HepG2 (cell line): ENCODE measurements at regions not wholly inside any gene's neighbourhood (a gene's known extent, or its start where the extent isn't known, plus 50 kb on each side); places are given as distances from the start of the nearest gene placed in this dataset.

Experiments used
- ATAC-seq: fragments of 200-7000 bp; cut with Tn5 transposase; 3 replicates; pipeline ENCODE4 v1.9.1; 2020; ENCODE audit warnings: mild to moderate bottlenecking, moderate library complexity
- BruUV-seq: library from RNA; stranded (reverse); fragments of 400-500 nt; replicated peaks from 2 replicates; lab custom pipeline; 2021; lab: Mats Ljungman, UMichigan
- CTCF ChIA-PET: fragments of 300-600 bp; formaldehyde crosslinking; extraction: SDS; loops from one replicate; lab custom pipeline; 2021; ENCODE audit warnings: low total read pairs, inconsistent platforms, low intra/inter-chr PET ratio; lab: Yijun Ruan, JAX
- POLR2A ChIA-PET: fragments of 350-600 bp; sonication (Branson Sonifier 250); formaldehyde crosslinking; loops from one replicate; lab custom pipeline; 2020; ENCODE audit warnings: antibody characterized with exemption, inconsistent platforms; lab: Yijun Ruan, JAX
- DNase-seq: peaks from one replicate; pipeline ENCODE4 v3.0.0-alpha.2; 2015; ENCODE audit warnings: low spot score
- FAIRE-seq: peaks from 3 replicates; lab custom pipeline; 2011; peaks lifted over from hg19 to GRCh38; lab: Jason Lieb, UNC
- H2AFZ ChIP-seq: one replicate; pipeline ENCODE4 v1.6.1; 2011; ENCODE audit warnings: low read length, inconsistent platforms
- H3K27ac ChIP-seq: fragments of 300-600 bp; 3 replicates; pipeline ENCODE4 v1.8.0; 2011; ENCODE audit warnings: mixed run types, mild to moderate bottlenecking, mixed read lengths, low read length, inconsistent platforms; ENCODE audit not compliant: insufficient read depth; ENCODE audit errors: extremely low read length
- H3K27me3 ChIP-seq, 2 experiments: fragments of 200-600 bp in 1 of 2; 2 replicates in 1 of 2; 3 replicates in 1 of 2; pipeline versions ENCODE4 v1.6.0 to v1.8.0; 2011; ENCODE audit warnings: low read length in 2 of 2, mild to moderate bottlenecking in 2 of 2, moderate library complexity in 2 of 2, inconsistent platforms in 1 of 2; ENCODE audit not compliant: insufficient read depth in 2 of 2, control insufficient read depth in 1 of 2
- H3K36me3 ChIP-seq, 2 experiments: fragments of 200-600 bp in 1 of 2; replicated peaks in 1 of 2; 2 replicates in 1 of 2; 3 replicates in 1 of 2; pipeline versions ENCODE4 v1.5.1 to v1.8.0; 2011; ENCODE audit warnings: low read length in 2 of 2, inconsistent platforms in 1 of 2; ENCODE audit not compliant: insufficient read depth in 2 of 2, control insufficient read depth in 1 of 2
- H3K4me1 ChIP-seq: 2 replicates; pipeline ENCODE4 v1.5.1; 2012; ENCODE audit warnings: low read length, inconsistent platforms; ENCODE audit not compliant: insufficient read depth
- H3K4me2 ChIP-seq: 2 replicates; pipeline ENCODE4 v1.6.0; 2011; ENCODE audit warnings: low read depth, low read length, inconsistent platforms
- H3K4me3 ChIP-seq, 3 experiments: fragments of 200-600 bp in 1 of 3; sonication (generic), shearing (Covaris generic) in 1 of 3; replicated peaks in 1 of 3; 2 replicates each; pipeline ENCODE4 v1.5.1; 2011 to 2016; ENCODE audit warnings: low read length in 3 of 3, inconsistent platforms in 2 of 3, low read depth in 2 of 3, mild to moderate bottlenecking in 2 of 3, control low read depth in 1 of 3, mixed read lengths in 1 of 3; ENCODE audit not compliant: insufficient read depth in 1 of 3
- H3K79me2 ChIP-seq: one replicate; pipeline ENCODE4 v1.6.1; 2011; ENCODE audit warnings: low read length, inconsistent platforms; ENCODE audit not compliant: insufficient read depth
- H3K9ac ChIP-seq: 2 replicates; pipeline ENCODE4 v1.6.0; 2011; ENCODE audit warnings: mild to moderate bottlenecking, low read depth, low read length, inconsistent platforms; ENCODE audit not compliant: insufficient read depth
- H3K9me3 ChIP-seq: 2 replicates; pipeline ENCODE4 v1.5.1; 2012; ENCODE audit warnings: mild to moderate bottlenecking, low read length
- H4K20me1 ChIP-seq: 2 replicates; pipeline ENCODE4 v1.6.0; 2011; ENCODE audit warnings: inconsistent platforms, mild to moderate bottlenecking, low read length, moderate library complexity; ENCODE audit not compliant: insufficient read depth
- ASH2L ChIP-seq: fragments of 300-600, 200-600 bp; sonication (generic); IDR thresholded peaks from 2 replicates; pipeline ENCODE4 v1.7.0; 2017; ENCODE audit warnings: low read depth, mild to moderate bottlenecking, moderate library complexity, mixed read lengths, low read length; ENCODE audit not compliant: insufficient read length
- HNF4G ChIP-seq, 2 experiments: sonication (generic) in 1 of 2; formaldehyde crosslinking in 1 of 2; IDR thresholded peaks; 2 replicates each; pipeline versions ENCODE4 v1.4.0 to v1.6.1; 2011 to 2020; ENCODE audit warnings: borderline replicate concordance in 2 of 2, low read depth in 2 of 2, mild to moderate bottlenecking in 2 of 2, low read length in 1 of 2, missing genetic modification reagents in 1 of 2, moderate library complexity in 1 of 2
- NKX3-1 ChIP-seq: sonication (generic); formaldehyde crosslinking; IDR thresholded peaks from 2 replicates; pipeline ENCODE4 v1.5.0; 2020; ENCODE audit warnings: missing genetic modification reagents
- ZBTB49 ChIP-seq: sonication (generic); formaldehyde crosslinking; IDR thresholded peaks from 2 replicates; pipeline ENCODE4 v1.4.0; 2020; ENCODE audit warnings: missing genetic modification reagents, borderline replicate concordance
- ZNF335 ChIP-seq: sonication (generic); formaldehyde crosslinking; IDR thresholded peaks from 2 replicates; pipeline ENCODE4 v1.4.0; 2020; ENCODE audit warnings: missing genetic modification reagents
- ZNF616 ChIP-seq: sonication (generic); formaldehyde crosslinking; IDR thresholded peaks from 2 replicates; pipeline ENCODE4 v1.5.0; 2020; ENCODE audit warnings: low read depth, mild to moderate bottlenecking, missing genetic modification reagents
- ZNF7 ChIP-seq: IDR thresholded peaks from 2 replicates; pipeline ENCODE4 v1.6.1; 2016; ENCODE audit warnings: missing biosample characterization, missing genetic modification reagents
- ZNF782 ChIP-seq: sonication (generic); formaldehyde crosslinking; IDR thresholded peaks from 2 replicates; pipeline ENCODE4 v1.4.0; 2020; ENCODE audit warnings: missing genetic modification reagents, mild to moderate bottlenecking, borderline replicate concordance
- ZNF850 ChIP-seq: sonication (generic); formaldehyde crosslinking; conservative IDR thresholded peaks from 2 replicates; pipeline ENCODE4 v1.9.0; 2021; ENCODE audit warnings: mild to moderate bottlenecking, missing genetic modification reagents
- WGBS: methylation state at CpG from one replicate; pipeline ENCODE4 v1.1.6; 2017; ENCODE audit warnings: low lambda C conversion rate; 5-methylcytosine and 5-hydroxymethylcytosine counted together
- in situ Hi-C: cut with HindIII; loops from 2 replicates; pipeline ENCODE4 v1.10.0; 2017; ENCODE audit warnings: low pct_unique_long_range_greater_than_20kb; ENCODE audit not compliant: extremely low pct_ligation_motif_present
- intact Hi-C: fragments of 100-400 bp; cut with micrococcal nuclease; formaldehyde crosslinking; loops from one replicate; pipeline ENCODE4 v1.10.0; 2022; ENCODE audit not compliant: unreplicated experiment
- TF ChIP-seq, protein P1 (sequence below): sonication (generic); formaldehyde crosslinking; IDR thresholded peaks from 2 replicates; pipeline ENCODE4 v1.8.1; 2022; ENCODE audit warnings: low read depth, mild to moderate bottlenecking, missing genetic modification reagents

GRCh38 chr10:91123261-91123660 is 97.2 kb upstream of the PCGF5 start:
- Histone ChIP-seq H3K4me3 (no peak overlapping the region), H2AFZ (no peak overlapping the region), H3K27ac (no peak overlapping the region), H3K36me3 (no peaks in the 10 kb centered on the region), H3K9ac (no peak overlapping the region), H4K20me1 (no peaks in the 10 kb centered on the region), H3K27me3 (peaks cover 0 to 11% of the 10 kb centered on the region in 2 experiments; a peak in 2 of 5 replicates), H3K4me2 (no peak overlapping the region), H3K9me3 (no peaks in the 10 kb centered on the region), H3K79me2 (no peaks in the 10 kb centered on the region), H3K4me1 (no peaks in the 10 kb centered on the region)
- intact Hi-C loops, result no loop called here
- ChIA-PET CTCF (no interaction called here), POLR2A (no interaction called here)
- BruUV-seq, result no TSS peak
- no peak for TF ChIP-seq HNF4G (IDR thresholded peaks at IDR 0.05; ENCODE audit: borderline replicate concordance, low read depth, low read length)
- TF ChIP-seq HNF4G (CRISPR knock-in tag; IDR thresholded peaks at IDR 0.05; ENCODE audit: borderline replicate concordance, low read depth), result no peak
- TF ChIP-seq ZNF782, result no peak
- ATAC-seq, result no peak
- WGBS, result 4% methylated on average over 5 of the region's 5 CpGs
- DNase-seq, result no peak
- no peak for FAIRE-seq
- in situ Hi-C loops, result no loop called here

GRCh38 chr10:91124016-91124415 is 96.4 kb upstream of the PCGF5 start:
- ChIA-PET POLR2A (no interaction called here), CTCF (no interaction called here)
- WGBS, result 3% methylated on average over 2 of the region's 2 CpGs
- Histone ChIP-seq H3K4me2 (no peak overlapping the region), H3K27ac (no peak overlapping the region), H3K9ac (no peak overlapping the region), H3K4me3 (no peak overlapping the region), H3K9me3 (no peaks in the 10 kb centered on the region), H3K79me2 (no peaks in the 10 kb centered on the region), H2AFZ (no peak overlapping the region), H4K20me1 (no peaks in the 10 kb centered on the region), H3K36me3 (no peaks in the 10 kb centered on the region), H3K27me3 (peaks cover 0 to 11% of the 10 kb centered on the region in 2 experiments; a peak in 2 of 5 replicates), H3K4me1 (no peaks in the 10 kb centered on the region)
- intact Hi-C loops, result no loop called here
- no peak for TF ChIP-seq ZNF335 (CRISPR knock-in tag)
- no peak for TF ChIP-seq NKX3-1 (CRISPR knock-in tag)
- no peak for TF ChIP-seq ZNF850
- TF ChIP-seq, protein P1, sequence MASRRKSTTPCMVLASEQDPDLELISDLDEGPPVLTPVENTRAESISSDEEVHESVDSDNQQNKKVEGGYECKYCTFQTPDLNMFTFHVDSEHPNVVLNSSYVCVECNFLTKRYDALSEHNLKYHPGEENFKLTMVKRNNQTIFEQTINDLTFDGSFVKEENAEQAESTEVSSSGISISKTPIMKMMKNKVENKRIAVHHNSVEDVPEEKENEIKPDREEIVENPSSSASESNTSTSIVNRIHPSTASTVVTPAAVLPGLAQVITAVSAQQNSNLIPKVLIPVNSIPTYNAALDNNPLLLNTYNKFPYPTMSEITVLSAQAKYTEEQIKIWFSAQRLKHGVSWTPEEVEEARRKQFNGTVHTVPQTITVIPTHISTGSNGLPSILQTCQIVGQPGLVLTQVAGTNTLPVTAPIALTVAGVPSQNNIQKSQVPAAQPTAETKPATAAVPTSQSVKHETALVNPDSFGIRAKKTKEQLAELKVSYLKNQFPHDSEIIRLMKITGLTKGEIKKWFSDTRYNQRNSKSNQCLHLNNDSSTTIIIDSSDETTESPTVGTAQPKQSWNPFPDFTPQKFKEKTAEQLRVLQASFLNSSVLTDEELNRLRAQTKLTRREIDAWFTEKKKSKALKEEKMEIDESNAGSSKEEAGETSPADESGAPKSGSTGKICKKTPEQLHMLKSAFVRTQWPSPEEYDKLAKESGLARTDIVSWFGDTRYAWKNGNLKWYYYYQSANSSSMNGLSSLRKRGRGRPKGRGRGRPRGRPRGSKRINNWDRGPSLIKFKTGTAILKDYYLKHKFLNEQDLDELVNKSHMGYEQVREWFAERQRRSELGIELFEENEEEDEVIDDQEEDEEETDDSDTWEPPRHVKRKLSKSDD (CRISPR knock-in tag), result no peak
- TF ChIP-seq ZNF616 (CRISPR knock-in tag), result no peak
- TF ChIP-seq ZBTB49 (CRISPR knock-in tag), result no peak
- TF ChIP-seq ZNF7 (CRISPR knock-in tag), result no peak
- TF ChIP-seq ASH2L, result no peak
- in situ Hi-C loops, result no loop called here
- BruUV-seq, result no TSS peak
- FAIRE-seq, result no peak
- ATAC-seq, result no peak
- peak; percentile 3 for DNase-seq
